ENCODE measurements at regions not wholly inside any gene's neighbourhood (a gene's known extent, or its start where the extent isn't known, plus 50 kb on each side); places are given as distances from the start of the nearest gene placed in this dataset.

- ATAC-seq = no peak
- in situ Hi-C loops (cut with HindIII; ENCODE audit: low pct_unique_long_range_greater_than_20kb, low sequenced_read_pairs) (no loop called here), intact Hi-C loops (cut with micrococcal nuclease; ENCODE audit: unreplicated experiment) (no loop called here)
- Histone ChIP-seq H3K4me1 (ENCODE audit: control insufficient read depth, insufficient read depth, low read length) (no peaks in the 10 kb centered on the region), H3K36me3 (ENCODE audit: control insufficient read depth, insufficient read depth, low read length) (no peaks in the 10 kb centered on the region), H3K27ac (ENCODE audit: low read length) (no peak overlapping the region), H3K4me3 (ENCODE audit: low read depth in 2 of 2, low read length in 2 of 2) (no peak overlapping the region), H3K27me3 (ENCODE audit: control insufficient read depth, insufficient read depth, low read length) (peaks cover 4% of the 10 kb centered on the region; the same call in 1 of the 2 replicates), H3K9me3 (ENCODE audit: control insufficient read depth, insufficient read depth, low read depth, low read length) (no peaks in the 10 kb centered on the region)
- DNase-seq (ENCODE audit: low read depth, low spot score) = no peak
- no TSS peak for BruUV-seq (replicated peaks)
- CTCF ChIA-PET = no interaction called here
- TF ChIP-seq SIN3A (IDR thresholded peaks at IDR 0.05; ENCODE audit: borderline replicate concordance, insufficient read depth, low read depth, low read length) (no peak), CTCF (IDR thresholded peaks at IDR 0.05) (no peak), TCF7L2 (IDR thresholded peaks at IDR 0.05; ENCODE audit: low read depth, low read length) (no peak), REST (IDR thresholded peaks at IDR 0.05; ENCODE audit: insufficient read depth in 1 of 2, low read depth in 2 of 2, low read length in 1 of 2) (no peak), POLR2AphosphoS5 (IDR thresholded peaks at IDR 0.05; ENCODE audit: low read depth, low read length) (no peak)
- POLR2A ChIA-PET = interaction anchor here (0.6 kb wide), 1 partner anchor 746 kb away, joined by 3 read pairs; no protein-coding TSS in a partner anchor
Observed at GRCh38 chr12:100706033-100706432, 88.5 kb upstream of the ANO4 start.

- no TSS peak for BruUV-seq (replicated peaks)
- no peak for TF ChIP-seq TCF7L2 (IDR thresholded peaks at IDR 0.05; ENCODE audit: low read depth, low read length)
- no peak for TF ChIP-seq REST (IDR thresholded peaks at IDR 0.05; ENCODE audit: insufficient read depth in 1 of 2, low read depth in 2 of 2, low read length in 1 of 2)
- no peak for TF ChIP-seq CTCF (IDR thresholded peaks at IDR 0.05)
- TF ChIP-seq SIN3A (IDR thresholded peaks at IDR 0.05; ENCODE audit: borderline replicate concordance, insufficient read depth, low read depth, low read length) = no peak
- no peak for TF ChIP-seq POLR2AphosphoS5 (IDR thresholded peaks at IDR 0.05; ENCODE audit: low read depth, low read length)
- CTCF ChIA-PET = no interaction called here
- in situ Hi-C loops (cut with HindIII; ENCODE audit: low pct_unique_long_range_greater_than_20kb, low sequenced_read_pairs) (no loop called here), intact Hi-C loops (cut with micrococcal nuclease; ENCODE audit: unreplicated experiment) (no loop called here)
- Histone ChIP-seq H3K4me1 (ENCODE audit: control insufficient read depth, insufficient read depth, low read length) (no peaks in the 10 kb centered on the region), H3K27ac (ENCODE audit: low read length) (no peak overlapping the region), H3K36me3 (ENCODE audit: control insufficient read depth, insufficient read depth, low read length) (no peaks in the 10 kb centered on the region), H3K27me3 (ENCODE audit: control insufficient read depth, insufficient read depth, low read length) (peaks cover 4% of the 10 kb centered on the region; the same call in 1 of the 2 replicates), H3K9me3 (ENCODE audit: control insufficient read depth, insufficient read depth, low read depth, low read length) (no peaks in the 10 kb centered on the region), H3K4me3 (ENCODE audit: low read depth in 2 of 2, low read length in 2 of 2) (no peak overlapping the region)
- POLR2A ChIA-PET = no interaction called here
- ATAC-seq (no peak), DNase-seq (ENCODE audit: low read depth, low spot score) (no peak)
Observed at GRCh38 chr12:100708591-100708990, 86.0 kb upstream of the ANO4 start.
